ENCODE measurements at regions not wholly inside any gene's neighbourhood (a gene's known extent, or its start where the extent isn't known, plus 50 kb on each side); places are given as distances from the start of the nearest gene placed in this dataset.
"Not testable (repeated sequence)": the region's sequence is repeated elsewhere in the genome, so short reads cannot be mapped to it uniquely, and the experiment has no call there.

- H3K27me3 ChIP-seq (ENCODE audit: control insufficient read depth, insufficient read depth, low read length), result no peaks in the 10 kb centered on the region
- no peak overlapping the region for H3K4me3 ChIP-seq (ENCODE audit: low read depth, low read length)
- H3K27ac ChIP-seq (ENCODE audit: low read depth, low read length), result no peak overlapping the region
- no peaks in the 10 kb centered on the region for H3K36me3 ChIP-seq (ENCODE audit: control insufficient read depth, insufficient read depth, low read length)
- no peaks in the 10 kb centered on the region for H3K4me1 ChIP-seq (ENCODE audit: control insufficient read depth, insufficient read depth, low read length)
- H3K9ac ChIP-seq (ENCODE audit: low read length), result no peak overlapping the region
- no peaks in the 10 kb centered on the region for H3K9me3 ChIP-seq (ENCODE audit: control insufficient read depth, insufficient read depth, low read depth, low read length)
Measured at GRCh38 chr4:64705989-64706388, 296.7 kb upstream of the TECRL start.

- H3K4me3 ChIP-seq (ENCODE audit: low read depth, low read length), result no peak overlapping the region
- no peaks in the 10 kb centered on the region for H3K36me3 ChIP-seq (ENCODE audit: control insufficient read depth, insufficient read depth, low read length)
- no peaks in the 10 kb centered on the region; the same call in 1 of the 2 replicates for H3K4me1 ChIP-seq (ENCODE audit: control insufficient read depth, insufficient read depth, low read length)
- H3K27me3 ChIP-seq (ENCODE audit: control insufficient read depth, insufficient read depth, low read length), result no peaks in the 10 kb centered on the region
- H3K27ac ChIP-seq (ENCODE audit: low read depth, low read length), result no peak overlapping the region
- H3K9me3 ChIP-seq (ENCODE audit: control insufficient read depth, insufficient read depth, low read depth, low read length), result no peaks in the 10 kb centered on the region
- no peak overlapping the region for H3K9ac ChIP-seq (ENCODE audit: low read length)
Measured at GRCh38 chr4:64698171-64698570, 288.9 kb upstream of the TECRL start.

GRCh38 chr4:64682946-64683345 is 273.7 kb upstream of the TECRL start:
- H3K36me3 ChIP-seq (ENCODE audit: control insufficient read depth, insufficient read depth, low read length), result no peaks in the 10 kb centered on the region
- H3K4me3 ChIP-seq (ENCODE audit: low read depth, low read length), result no peak overlapping the region
- H3K27ac ChIP-seq (ENCODE audit: low read depth, low read length), result no peak overlapping the region
- H3K4me1 ChIP-seq (ENCODE audit: control insufficient read depth, insufficient read depth, low read length), result no peaks in the 10 kb centered on the region
- H3K9me3 ChIP-seq (ENCODE audit: control insufficient read depth, insufficient read depth, low read depth, low read length), result peaks cover 9% of the 10 kb centered on the region
- H3K9ac ChIP-seq (ENCODE audit: low read length), result no peak overlapping the region
- no peaks in the 10 kb centered on the region for H3K27me3 ChIP-seq (ENCODE audit: control insufficient read depth, insufficient read depth, low read length)

- no peak overlapping the region for H3K4me3 ChIP-seq (ENCODE audit: low read depth, low read length)
- H3K36me3 ChIP-seq (ENCODE audit: control insufficient read depth, insufficient read depth, low read length), result no peaks in the 10 kb centered on the region
- no peaks in the 10 kb centered on the region for H3K4me1 ChIP-seq (ENCODE audit: control insufficient read depth, insufficient read depth, low read length)
- H3K9ac ChIP-seq (ENCODE audit: low read length), result no peak overlapping the region
- no peak overlapping the region for H3K27ac ChIP-seq (ENCODE audit: low read depth, low read length)
- H3K9me3 ChIP-seq (ENCODE audit: control insufficient read depth, insufficient read depth, low read depth, low read length), result peaks cover 9% of the 10 kb centered on the region
- H3K27me3 ChIP-seq (ENCODE audit: control insufficient read depth, insufficient read depth, low read length), result no peaks in the 10 kb centered on the region
Measured at GRCh38 chr4:64682481-64682880, 273.2 kb upstream of the TECRL start.

GRCh38 chr4:64673121-64673520 is 263.9 kb upstream of the TECRL start:
- H3K27ac ChIP-seq (ENCODE audit: low read depth, low read length); H3K36me3 ChIP-seq (ENCODE audit: control insufficient read depth, insufficient read depth, low read length); H3K4me1 ChIP-seq (ENCODE audit: control insufficient read depth, insufficient read depth, low read length); H3K27me3 ChIP-seq (ENCODE audit: control insufficient read depth, insufficient read depth, low read length); H3K9ac ChIP-seq (ENCODE audit: low read length); H3K4me3 ChIP-seq (ENCODE audit: low read depth, low read length): not testable (repeated sequence)
- H3K9me3 ChIP-seq (ENCODE audit: control insufficient read depth, insufficient read depth, low read depth, low read length), result peaks cover 19% of the 10 kb centered on the region; the same call in 1 of the 2 replicates

- Histone ChIP-seq H3K36me3 (ENCODE audit: control insufficient read depth, insufficient read depth, low read length) (no peaks in the 10 kb centered on the region), H3K9ac (ENCODE audit: low read length) (no peak overlapping the region), H3K4me3 (ENCODE audit: low read depth, low read length) (no peak overlapping the region), H3K9me3 (ENCODE audit: control insufficient read depth, insufficient read depth, low read depth, low read length) (0 out of 2 replicates have a peak, but pooled peaks cover 4% of the 10 kb centered on the region), H3K27ac (ENCODE audit: low read depth, low read length) (no peak overlapping the region), H3K27me3 (ENCODE audit: control insufficient read depth, insufficient read depth, low read length) (no peaks in the 10 kb centered on the region), H3K4me1 (ENCODE audit: control insufficient read depth, insufficient read depth, low read length) (no peaks in the 10 kb centered on the region)
Measured at GRCh38 chr4:64670647-64671046, 261.4 kb upstream of the TECRL start.

- Histone ChIP-seq H3K4me1 (ENCODE audit: control insufficient read depth, insufficient read depth, low read length) (no peaks in the 10 kb centered on the region), H3K27me3 (ENCODE audit: control insufficient read depth, insufficient read depth, low read length) (no peaks in the 10 kb centered on the region), H3K36me3 (ENCODE audit: control insufficient read depth, insufficient read depth, low read length) (no peaks in the 10 kb centered on the region), H3K9me3 (ENCODE audit: control insufficient read depth, insufficient read depth, low read depth, low read length) (peaks cover 14% of the 10 kb centered on the region; the same call in 1 of the 2 replicates), H3K4me3 (ENCODE audit: low read depth, low read length) (no peak overlapping the region), H3K9ac (ENCODE audit: low read length) (no peak overlapping the region), H3K27ac (ENCODE audit: low read depth, low read length) (no peak overlapping the region)
Measured at GRCh38 chr4:64643841-64644240, 234.6 kb upstream of the TECRL start.

GRCh38 chr4:64642936-64643335 is 233.7 kb upstream of the TECRL start:
- Histone ChIP-seq H3K4me3 (ENCODE audit: low read depth, low read length) (no peak overlapping the region), H3K27ac (ENCODE audit: low read depth, low read length) (no peak overlapping the region), H3K27me3 (ENCODE audit: control insufficient read depth, insufficient read depth, low read length) (no peaks in the 10 kb centered on the region), H3K36me3 (ENCODE audit: control insufficient read depth, insufficient read depth, low read length) (no peaks in the 10 kb centered on the region), H3K9ac (ENCODE audit: low read length) (no peak overlapping the region), H3K4me1 (ENCODE audit: control insufficient read depth, insufficient read depth, low read length) (no peaks in the 10 kb centered on the region), H3K9me3 (ENCODE audit: control insufficient read depth, insufficient read depth, low read depth, low read length) (peaks cover 14% of the 10 kb centered on the region; the same call in 1 of the 2 replicates)

- H3K27me3 ChIP-seq (ENCODE audit: control insufficient read depth, insufficient read depth, low read length); H3K4me1 ChIP-seq (ENCODE audit: control insufficient read depth, insufficient read depth, low read length); H3K36me3 ChIP-seq (ENCODE audit: control insufficient read depth, insufficient read depth, low read length); H3K9me3 ChIP-seq (ENCODE audit: control insufficient read depth, insufficient read depth, low read depth, low read length); H3K27ac ChIP-seq (ENCODE audit: low read depth, low read length); H3K4me3 ChIP-seq (ENCODE audit: low read depth, low read length); H3K9ac ChIP-seq (ENCODE audit: low read length): not testable (repeated sequence)
Measured at GRCh38 chr4:64640402-64640801, 231.2 kb upstream of the TECRL start.

- H3K27ac ChIP-seq (ENCODE audit: low read depth, low read length), result no peak overlapping the region
- H3K36me3 ChIP-seq (ENCODE audit: control insufficient read depth, insufficient read depth, low read length), result 0 out of 2 replicates have a peak, but pooled peaks cover 2% of the 10 kb centered on the region
- H3K9me3 ChIP-seq (ENCODE audit: control insufficient read depth, insufficient read depth, low read depth, low read length), result peaks cover 16% of the 10 kb centered on the region
- no peak overlapping the region for H3K9ac ChIP-seq (ENCODE audit: low read length)
- no peak overlapping the region for H3K4me3 ChIP-seq (ENCODE audit: low read depth, low read length)
- H3K27me3 ChIP-seq (ENCODE audit: control insufficient read depth, insufficient read depth, low read length), result no peaks in the 10 kb centered on the region
- H3K4me1 ChIP-seq (ENCODE audit: control insufficient read depth, insufficient read depth, low read length), result no peaks in the 10 kb centered on the region
Measured at GRCh38 chr4:64625438-64625837, 216.2 kb upstream of the TECRL start.

- H3K9ac ChIP-seq (ENCODE audit: low read length), result no peak overlapping the region
- no peak overlapping the region for H3K4me3 ChIP-seq (ENCODE audit: low read depth, low read length)
- H3K36me3 ChIP-seq (ENCODE audit: control insufficient read depth, insufficient read depth, low read length), result no peaks in the 10 kb centered on the region
- no peaks in the 10 kb centered on the region for H3K4me1 ChIP-seq (ENCODE audit: control insufficient read depth, insufficient read depth, low read length)
- H3K9me3 ChIP-seq (ENCODE audit: control insufficient read depth, insufficient read depth, low read depth, low read length), result peaks cover 2% of the 10 kb centered on the region; the same call in 1 of the 2 replicates
- no peak overlapping the region for H3K27ac ChIP-seq (ENCODE audit: low read depth, low read length)
- H3K27me3 ChIP-seq (ENCODE audit: control insufficient read depth, insufficient read depth, low read length), result no peaks in the 10 kb centered on the region
Measured at GRCh38 chr4:64617800-64618199, 208.6 kb upstream of the TECRL start.

- H3K27ac ChIP-seq (ENCODE audit: low read depth, low read length), result no peak overlapping the region
- no peaks in the 10 kb centered on the region for H3K4me1 ChIP-seq (ENCODE audit: control insufficient read depth, insufficient read depth, low read length)
- no peaks in the 10 kb centered on the region for H3K9me3 ChIP-seq (ENCODE audit: control insufficient read depth, insufficient read depth, low read depth, low read length)
- H3K27me3 ChIP-seq (ENCODE audit: control insufficient read depth, insufficient read depth, low read length), result no peaks in the 10 kb centered on the region
- no peak overlapping the region for H3K9ac ChIP-seq (ENCODE audit: low read length)
- H3K4me3 ChIP-seq (ENCODE audit: low read depth, low read length), result no peak overlapping the region
- H3K36me3 ChIP-seq (ENCODE audit: control insufficient read depth, insufficient read depth, low read length), result no peaks in the 10 kb centered on the region
Measured at GRCh38 chr4:64614276-64614675, 205.0 kb upstream of the TECRL start.

Measured in HUES6 (cell line).